Myocyte (in vitro differentiated cells): ENCODE measurements at regions not wholly inside any gene's neighbourhood (a gene's known extent, or its start where the extent isn't known, plus 50 kb on each side); places are given as distances from the start of the nearest gene placed in this dataset.
"Not testable (repeated sequence)": the region's sequence is repeated elsewhere in the genome, so short reads cannot be mapped to it uniquely, and the experiment has no call there.

Experiments
- DNase-seq: peaks from one replicate; pipeline ENCODE4 v3.0.0-alpha.2; 2012; ENCODE audit warnings: low read depth

GRCh38 chrX:94576367-94577004, 902.5 kb downstream of the FAM133A start:
- no peak for DNase-seq

DNA sequence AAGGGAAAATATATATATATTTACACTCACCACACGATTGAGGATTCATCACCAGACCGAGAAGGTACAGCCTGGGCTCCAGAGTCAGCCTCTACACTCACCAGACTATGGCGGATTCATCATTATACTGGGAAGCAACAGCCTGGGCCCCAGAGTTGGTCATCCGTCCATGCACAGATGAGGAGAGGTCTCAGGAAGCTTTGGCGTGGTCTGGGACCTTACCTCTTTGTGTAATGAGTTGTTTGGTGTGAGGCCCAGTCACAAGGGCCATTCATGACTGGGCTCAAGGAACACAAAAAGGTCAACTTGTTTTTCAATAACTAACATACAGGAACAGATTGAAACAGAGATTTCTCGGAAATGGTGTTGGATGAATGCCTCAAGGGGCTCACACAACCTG, 926.1 kb downstream of the FAM133A start:
- no peak for DNase-seq

DNA sequence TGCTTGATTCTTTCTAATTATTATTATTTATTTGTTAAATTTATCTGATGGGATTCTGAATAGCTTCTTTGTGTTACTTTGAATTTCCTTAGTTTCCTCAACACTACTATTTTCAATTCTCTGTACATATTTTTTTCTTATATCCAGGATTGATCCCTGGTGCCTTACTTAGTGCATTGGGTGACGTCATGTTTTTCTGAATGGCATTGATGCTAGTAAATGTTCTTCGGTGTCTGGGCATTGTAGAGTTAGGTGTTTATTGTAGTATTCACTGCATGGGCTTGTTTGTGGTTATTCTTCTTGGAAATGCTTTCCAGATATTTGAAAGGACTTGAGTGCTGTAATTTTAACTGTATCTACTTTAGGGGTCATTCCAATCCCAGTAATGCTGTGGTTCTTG, 938.1 kb downstream of the FAM133A start:
- DNase-seq: no peak

DNA sequence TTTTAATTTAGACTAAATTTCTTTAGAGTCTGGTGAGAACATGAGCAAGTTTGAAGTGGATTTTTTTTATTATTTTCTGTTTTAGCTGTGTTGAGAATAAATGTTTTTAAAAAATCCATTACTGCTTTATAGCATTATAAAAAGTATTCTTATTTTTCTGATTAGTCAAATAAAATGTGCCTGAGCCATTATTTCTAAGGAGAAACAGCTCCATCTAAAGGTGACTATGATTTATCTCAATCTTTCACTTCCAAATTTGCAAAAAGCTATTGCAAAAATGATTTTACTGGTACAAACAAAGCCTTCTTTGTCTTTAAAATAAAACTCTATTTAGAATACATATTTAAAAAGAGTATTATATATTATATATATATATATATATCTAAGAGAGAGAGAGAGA, 959.2 kb downstream of the FAM133A start:
- DNase-seq: no peak

- DNase-seq: no peak
Observed at GRCh38 chrX:94635003-94635402, 961.0 kb downstream of the FAM133A start.

DNA sequence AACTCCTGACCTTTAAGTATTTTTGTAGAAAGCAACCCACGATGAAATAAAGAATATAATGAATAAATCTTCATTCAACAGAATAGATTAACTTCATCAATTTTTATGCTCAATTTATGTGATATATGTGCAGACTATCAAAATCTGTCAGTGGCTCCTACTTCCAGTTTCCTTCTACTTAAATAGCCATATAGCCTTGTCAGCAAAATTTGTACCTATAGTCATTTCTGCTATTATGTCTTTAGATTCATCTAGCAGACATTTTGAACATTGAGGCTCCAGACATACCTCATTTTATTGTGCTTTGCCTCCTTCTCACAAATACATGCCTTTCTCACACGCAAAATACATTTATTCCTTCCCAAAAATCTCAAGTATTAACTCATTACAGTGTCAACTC, 971.7 kb downstream of the FAM133A start:
- DNase-seq: no peak

DNA sequence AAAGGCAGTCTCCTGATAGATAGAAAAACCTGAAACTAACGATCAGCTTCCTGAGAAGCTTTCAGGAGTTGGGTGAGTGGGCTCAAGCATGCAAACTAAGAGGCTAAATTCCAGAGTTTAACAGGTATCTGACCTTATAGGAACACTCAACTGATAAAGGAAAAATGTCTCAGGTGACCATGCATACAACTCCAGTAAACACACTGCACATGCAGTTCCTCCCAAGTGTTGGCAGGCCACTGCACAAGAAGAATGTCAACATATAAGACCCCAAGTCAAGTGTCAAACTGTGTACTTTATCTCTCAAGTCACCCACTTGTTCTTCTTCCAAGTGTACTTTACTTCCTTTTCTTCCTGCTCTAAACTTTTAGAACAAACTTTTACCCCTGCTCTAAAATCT, 981.2 kb downstream of the FAM133A start:
- DNase-seq: no peak

DNA sequence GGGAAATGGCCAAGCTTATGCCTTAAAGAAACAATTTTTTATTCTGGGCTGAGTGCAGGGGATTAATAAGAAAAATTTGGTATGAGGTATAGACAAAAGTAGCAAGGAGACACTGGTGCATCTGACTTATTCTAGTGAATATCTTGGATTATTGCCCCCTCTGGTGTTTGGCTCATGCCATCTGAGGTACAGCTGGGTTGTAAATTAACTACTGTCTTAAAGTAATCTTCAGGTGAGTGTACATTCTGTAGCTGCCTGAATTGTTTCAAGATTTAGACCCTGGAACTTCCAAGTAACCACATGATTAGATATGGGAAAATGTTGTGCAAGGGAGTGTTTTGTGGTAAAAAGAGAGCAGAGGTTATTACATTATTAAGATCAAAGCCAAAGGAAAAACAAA, 988.7 kb downstream of the FAM133A start:
- no peak for DNase-seq

DNA sequence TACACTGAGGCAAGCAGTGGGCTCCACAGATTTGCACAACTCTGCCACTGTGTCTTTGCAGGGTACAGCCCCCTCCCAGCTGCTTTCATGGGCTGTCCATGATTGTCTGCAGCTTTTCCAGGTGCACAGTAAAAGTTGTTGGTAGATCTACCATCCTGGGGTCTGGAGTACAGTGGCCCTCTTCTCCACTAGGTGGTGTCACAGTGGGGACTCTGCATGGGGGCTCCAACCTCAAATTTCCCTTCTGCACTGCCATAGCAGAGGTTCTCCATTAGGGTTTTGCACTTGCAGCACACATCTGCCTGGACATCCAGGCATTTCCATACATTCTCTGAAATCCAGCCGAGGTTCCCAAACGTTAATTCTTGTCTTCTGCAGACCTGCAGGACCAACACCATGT, 1002.3 kb downstream of the FAM133A start:
- no peak for DNase-seq

GRCh38 chrX:94686071-94686470, 1012.1 kb downstream of the FAM133A start:
- no peak for DNase-seq

DNA sequence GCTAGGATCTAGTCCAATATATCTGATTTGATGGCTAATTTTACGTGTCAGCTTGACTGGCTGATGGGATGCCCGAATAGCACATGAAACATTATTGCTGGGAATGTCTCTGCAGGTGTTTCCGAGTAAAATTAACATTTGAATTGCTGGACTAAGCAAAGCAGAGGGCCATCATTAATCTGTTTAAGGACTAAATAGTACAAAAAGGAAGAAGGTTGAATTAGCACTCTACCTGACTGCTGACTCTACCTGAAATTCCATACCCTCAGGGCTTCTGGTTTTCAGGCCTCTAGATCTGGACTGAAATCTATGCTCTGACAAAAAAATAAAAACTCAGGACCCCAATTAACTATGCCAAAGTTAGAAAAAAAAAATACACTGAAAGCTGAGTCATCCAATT, 1021.9 kb downstream of the FAM133A start:
- DNase-seq: no peak

- not testable (repeated sequence) for DNase-seq
Observed at GRCh38 chrX:94704348-94705256, 1030.6 kb downstream of the FAM133A start.

GRCh38 chrX:94721386-94721785, 1047.4 kb downstream of the FAM133A start:
- DNase-seq: no peak

DNA sequence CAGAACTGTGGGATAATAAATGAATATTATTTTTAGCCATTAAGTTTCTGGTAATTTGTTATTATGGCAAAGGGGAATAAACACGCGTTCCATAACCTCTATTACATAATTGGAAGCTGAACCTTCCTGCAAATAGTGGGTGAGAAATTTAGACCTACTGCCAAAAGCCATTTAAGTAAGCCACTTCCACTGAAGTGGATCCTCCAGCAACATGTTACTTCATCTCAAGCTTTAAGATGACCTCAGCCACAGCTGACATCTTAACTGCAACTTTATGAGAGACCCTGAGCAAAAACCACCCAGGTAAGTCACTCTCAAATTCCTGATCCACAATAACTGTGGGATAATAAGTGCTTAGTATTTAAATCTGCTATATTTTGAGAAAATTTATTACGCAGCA, 1048.6 kb downstream of the FAM133A start:
- DNase-seq: no peak

GRCh38 chrX:94742772-94743171, 1068.8 kb downstream of the FAM133A start:
- DNase-seq: no peak

DNA sequence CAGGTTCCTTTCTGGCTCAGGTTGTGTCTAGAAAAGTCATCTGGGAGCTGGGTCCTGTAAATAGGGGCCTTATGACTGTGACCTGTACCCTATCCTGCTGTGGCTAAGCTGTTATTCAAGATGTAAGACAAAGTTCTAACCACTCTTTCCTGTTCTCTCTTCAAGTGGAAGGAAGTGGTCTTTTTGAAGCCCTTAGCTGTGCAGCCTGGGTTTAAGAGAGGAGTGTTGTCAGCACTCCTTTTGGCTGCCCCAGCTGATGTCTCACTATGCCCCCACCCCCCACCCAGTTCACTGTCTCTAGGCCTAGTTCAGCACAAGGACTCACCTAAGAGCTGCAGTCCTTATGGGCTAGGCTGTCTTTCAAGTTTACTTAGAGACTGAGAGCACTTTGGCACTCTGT, 1069.5 kb downstream of the FAM133A start:
- no peak for DNase-seq

DNA sequence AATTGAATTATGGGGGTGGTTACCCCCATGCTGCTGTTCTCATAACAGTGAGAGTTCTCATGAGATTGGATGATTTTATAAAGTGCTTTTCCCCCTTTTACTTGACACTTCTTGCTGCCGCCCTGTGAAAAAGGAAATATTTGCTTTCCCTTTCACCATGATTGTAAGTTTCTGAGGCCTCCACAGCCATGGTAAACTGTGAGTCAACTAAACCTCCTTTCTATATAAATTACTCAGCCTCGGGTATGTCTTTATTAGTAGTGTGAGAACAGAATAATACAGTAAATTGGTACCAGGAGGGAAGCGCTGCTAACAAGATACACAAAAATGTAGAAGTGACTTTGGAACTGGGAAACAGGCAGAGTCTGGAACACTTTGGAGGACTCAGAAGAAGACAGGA, 1070.8 kb downstream of the FAM133A start:
- no peak for DNase-seq

- no peak for DNase-seq
Observed at GRCh38 chrX:94751611-94752010, 1077.6 kb downstream of the FAM133A start.

DNA sequence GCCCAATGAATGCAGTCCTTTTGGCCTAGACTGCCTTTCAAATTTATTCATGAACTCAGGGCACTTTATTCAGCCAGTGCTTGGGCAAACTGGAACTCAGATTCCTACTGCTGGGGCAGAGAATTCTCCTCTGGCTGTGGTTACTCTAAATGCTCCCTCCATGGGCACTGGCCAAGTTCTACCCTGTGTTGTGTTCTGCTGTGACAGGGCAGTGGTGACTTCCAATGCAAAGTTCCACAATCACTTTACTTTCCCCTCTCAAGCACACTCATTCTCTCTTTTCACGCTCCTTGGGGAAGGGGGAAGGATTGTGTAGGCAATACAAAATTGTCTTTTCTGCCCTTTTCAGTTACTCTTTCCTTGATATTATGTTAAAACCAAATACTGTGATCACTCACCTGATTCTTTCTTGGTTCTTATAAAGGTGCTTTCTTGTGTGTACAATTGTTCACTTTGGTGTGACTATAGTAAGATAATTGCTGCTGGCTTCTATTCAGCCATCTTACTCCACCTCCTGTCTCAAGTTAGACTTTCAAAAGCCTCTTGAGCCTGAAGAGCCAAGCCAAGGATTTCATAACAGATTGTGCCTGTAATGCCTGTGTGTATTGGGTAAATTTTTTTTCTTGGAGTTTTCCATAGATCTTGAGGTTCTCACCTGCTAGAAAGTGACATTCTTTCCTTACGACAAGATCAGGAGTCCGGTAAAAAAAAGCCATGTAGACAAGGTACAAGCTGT, 1078.6 kb downstream of the FAM133A start:
- no peak for DNase-seq

GRCh38 chrX:94758130-94758529, 1084.1 kb downstream of the FAM133A start:
- no peak for DNase-seq

DNA sequence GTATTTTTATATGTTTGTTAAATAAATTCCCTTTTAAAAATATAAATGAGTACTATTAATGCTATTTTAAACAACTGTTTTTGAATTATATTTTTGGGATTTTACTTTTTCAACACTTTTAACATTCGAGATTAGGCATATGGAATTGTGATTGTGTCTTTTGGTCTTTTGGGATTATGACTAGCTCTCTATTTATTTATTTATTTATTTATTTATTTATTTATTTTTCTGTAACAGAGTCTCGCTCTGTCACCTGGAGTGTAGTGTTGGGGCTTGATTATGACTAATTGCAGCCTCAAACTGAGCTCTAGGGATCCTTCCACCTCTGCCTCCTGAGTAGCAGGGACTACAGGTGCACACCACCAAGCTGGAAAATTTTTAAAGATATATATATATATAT, 1101.6 kb downstream of the FAM133A start:
- no peak for DNase-seq

GRCh38 chrX:94813541-94813940, 1139.5 kb downstream of the FAM133A start:
- no peak for DNase-seq
